T-helper 2 cell (primary cell): ENCODE measurements at regions not wholly inside any gene's neighbourhood (a gene's known extent, or its start where the extent isn't known, plus 50 kb on each side); places are given as distances from the start of the nearest gene placed in this dataset.
"Not testable (repeated sequence)": the region's sequence is repeated elsewhere in the genome, so short reads cannot be mapped to it uniquely, and the experiment has no call there.

ENCODE experiments used
- DNase-seq, 5 experiments: peaks; one replicate each; pipeline versions ENCODE4 v3.0.0 to v3.0.0-alpha.2; 2012 to 2022

DNA sequence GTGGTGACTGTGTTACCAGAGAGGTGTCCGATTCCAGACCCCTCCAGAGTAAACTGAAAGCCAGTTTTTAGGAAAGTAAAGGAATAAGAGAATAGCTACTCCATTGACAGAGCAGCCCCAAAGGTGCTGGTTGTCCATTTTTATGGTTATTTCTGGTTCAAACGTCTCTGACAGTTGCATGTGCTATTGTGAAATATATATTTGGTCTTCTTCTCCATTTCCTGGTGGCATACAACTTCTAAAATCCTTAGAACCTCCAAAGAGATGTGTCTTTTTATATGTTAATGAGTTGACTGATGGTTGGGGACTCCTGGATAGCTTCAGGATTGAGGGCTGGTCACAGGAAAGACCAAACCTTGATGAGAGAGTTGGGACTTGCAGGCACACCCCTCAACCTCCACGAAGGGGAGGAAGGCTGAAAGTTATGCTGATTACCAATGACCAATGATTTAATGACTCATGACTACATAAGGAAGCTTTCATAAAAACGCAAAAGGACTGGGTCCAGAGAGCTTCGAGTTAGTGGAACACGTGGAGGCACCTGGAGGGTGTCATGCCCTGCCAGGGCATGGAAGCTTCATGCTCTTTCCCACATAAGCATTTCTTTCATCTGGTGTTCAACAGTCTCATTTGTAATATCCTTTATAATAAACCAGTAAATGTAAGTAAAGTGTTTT, 100.7 kb downstream of the SLC16A1 start:
- DNase-seq = no peak

DNA sequence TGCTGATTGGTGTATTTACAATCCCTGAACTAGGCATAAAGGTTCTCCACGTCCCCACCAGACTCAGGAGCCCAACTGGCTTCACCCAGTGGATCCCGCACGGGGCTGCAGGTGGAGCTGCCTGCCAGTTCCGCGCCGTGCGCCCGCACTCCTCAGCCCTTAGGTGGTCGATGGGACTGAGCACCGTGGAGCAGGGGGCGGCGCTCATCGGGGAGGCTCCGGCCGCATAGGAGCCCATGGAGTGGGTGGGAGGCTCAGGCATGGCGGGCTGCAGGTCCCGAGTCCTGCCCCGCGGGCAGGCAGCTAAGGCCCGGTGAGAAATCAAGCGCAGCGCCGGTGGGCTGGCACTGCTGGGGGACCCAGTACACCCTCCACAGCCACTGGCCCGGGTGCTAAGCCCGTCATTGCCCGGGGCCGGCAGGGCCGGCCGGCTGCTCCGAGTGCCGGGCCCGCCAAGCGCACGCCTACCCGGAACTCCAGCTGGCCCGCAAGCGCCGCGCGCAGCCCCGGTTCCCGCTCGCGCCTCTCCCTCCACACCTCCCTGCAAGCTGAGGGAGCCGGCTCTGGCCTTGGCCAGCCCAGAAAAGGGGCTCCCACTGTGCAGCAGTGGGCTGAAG, 101.5 kb downstream of the SLC16A1 start:
- DNase-seq = not testable (repeated sequence)

DNA sequence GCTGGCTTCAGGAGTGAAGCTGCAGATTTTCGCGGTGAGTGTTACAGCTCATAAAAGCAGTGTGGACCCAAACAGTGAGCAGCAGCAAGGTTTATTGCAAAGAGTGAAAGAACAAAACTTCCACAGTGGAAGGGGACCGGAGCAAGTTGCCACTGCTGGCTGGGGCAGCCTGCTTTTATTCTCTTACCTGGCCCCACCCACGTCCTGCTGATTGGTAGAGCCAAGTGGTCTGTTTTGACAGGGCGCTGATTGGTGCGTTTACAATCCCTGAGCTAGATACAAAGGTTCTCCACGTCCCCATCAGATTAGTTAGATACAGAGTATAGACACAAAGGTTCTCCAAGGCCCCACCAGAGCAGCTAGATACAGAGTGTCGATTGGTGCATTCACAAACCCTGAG, 102.1 kb downstream of the SLC16A1 start:
- not testable (repeated sequence) for DNase-seq

DNA sequence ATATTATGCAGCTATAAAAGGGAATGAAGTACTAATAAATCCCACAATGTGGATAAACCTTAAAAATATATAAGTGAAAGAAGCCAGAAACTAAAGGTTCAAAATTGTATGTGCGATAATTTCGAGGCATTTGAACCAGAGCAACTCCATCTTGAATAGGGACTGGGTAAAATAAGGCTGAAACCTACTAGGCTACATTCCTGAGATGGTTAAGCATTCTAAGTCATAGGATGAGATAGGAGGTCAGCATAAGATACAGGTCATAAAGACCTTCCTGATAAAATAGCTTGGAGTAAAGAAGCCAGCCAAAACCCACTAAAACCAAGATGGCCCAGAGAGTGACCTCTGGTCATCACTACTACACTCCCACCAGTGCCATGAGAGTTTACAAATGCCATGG, 103.1 kb downstream of the SLC16A1 start:
- DNase-seq = no peak

DNA sequence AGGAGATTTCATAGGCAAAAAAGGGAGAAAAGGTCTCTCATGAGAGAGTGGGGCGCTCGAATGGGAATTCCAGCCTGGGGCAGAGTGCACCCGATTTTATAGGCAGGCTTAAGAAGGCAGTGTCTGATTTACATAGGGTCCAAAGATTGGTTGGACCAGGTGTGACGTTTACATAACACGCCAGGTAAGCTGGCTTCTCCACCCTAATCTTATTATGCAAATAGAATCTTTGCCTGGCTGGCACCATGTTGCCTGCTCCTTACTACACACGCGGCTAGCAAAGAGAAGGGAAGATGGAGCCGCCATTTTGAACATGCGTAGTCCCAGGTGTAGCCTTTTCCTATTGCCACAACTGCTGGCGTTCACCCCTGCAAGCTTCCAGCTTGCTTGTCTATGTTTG, 103.7 kb downstream of the SLC16A1 start:
- DNase-seq = no peak

DNA sequence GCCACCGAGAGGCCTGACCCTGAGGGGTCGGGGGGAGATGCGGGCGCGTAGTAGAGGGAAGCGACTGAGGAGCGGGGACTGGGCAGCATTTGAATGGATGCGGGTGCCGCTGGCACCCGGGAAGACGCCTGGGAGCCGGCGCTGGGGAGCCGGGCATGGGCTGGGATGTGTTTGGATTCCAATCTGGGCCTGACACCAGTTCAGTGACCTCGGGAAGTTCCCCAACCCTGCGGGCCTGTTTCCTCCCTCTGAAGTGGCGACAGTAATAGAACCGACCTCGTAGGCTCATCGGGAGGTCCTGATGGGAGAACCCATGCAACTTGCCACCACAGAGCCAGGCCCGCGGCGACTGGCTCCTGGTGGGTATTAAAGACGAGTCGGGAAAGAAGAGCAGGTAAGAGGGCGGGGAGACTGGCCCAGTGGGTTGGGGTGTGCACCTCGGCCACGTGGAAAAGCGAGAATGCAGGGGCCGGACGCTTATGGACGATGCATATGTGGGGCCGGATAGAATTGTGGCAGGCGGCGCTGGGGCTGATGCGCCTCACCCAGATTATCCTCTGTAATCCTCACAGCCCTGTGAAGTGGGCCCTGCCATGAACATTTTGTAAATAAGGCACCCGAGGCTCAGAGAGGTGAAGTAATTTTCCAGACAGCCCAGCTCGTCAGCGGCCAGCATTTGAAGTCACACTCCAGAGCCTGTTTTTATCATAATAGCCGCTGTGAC, 105.8 kb downstream of the SLC16A1 start:
- no peak for DNase-seq

DNA sequence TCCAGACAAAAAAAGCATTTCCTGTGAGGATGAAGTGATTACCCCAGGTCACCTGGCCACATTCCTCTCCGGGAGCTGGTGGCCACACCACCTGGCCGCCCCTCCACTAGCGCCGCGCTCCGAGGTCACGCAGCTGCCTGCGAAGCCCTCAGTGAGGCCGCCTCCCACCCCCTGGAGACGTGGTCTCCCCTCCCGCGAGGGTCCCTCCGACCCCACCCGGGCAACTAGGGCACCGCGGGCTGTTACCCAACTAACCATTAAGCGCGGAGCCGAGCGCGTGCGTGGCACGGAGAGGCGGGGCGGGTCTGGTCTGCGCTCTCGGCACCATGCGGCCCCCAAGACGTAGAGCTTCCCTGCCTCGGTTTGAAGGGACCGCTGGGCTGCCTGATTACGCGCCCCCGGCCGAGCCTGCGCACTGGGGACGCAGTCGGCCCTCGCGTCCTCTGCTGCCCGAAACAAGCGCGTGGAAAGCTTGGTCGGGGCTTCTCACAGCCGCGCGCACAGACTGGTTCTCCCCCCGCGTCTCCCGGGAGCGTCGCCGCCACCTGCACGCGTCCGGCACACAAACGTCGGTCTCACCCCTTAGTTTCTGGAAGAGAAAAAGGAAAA, 106.5 kb downstream of the SLC16A1 start:
- peak in 1 of 5 experiments; percentile 9 for DNase-seq

DNA sequence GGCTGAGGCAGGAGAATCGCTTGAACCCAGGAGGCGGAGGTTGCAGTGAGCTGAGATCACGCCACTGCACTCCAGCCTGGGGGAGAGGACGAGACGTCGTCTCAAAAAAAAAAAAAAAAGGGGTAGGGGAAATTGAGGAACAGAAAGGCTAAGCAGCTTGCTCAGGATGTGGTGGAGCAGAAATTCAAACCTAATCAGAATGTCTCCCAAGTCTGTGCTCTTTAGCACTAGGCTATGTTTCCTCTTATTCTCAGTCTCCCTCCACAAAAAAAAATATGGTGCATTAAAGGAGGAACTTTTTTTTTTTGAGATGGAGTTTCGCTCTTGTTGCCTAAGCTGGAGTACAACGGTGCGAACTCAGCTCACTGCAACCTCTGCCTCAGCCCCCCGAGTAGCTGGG, 114.2 kb downstream of the SLC16A1 start:
- no peak for DNase-seq

DNA sequence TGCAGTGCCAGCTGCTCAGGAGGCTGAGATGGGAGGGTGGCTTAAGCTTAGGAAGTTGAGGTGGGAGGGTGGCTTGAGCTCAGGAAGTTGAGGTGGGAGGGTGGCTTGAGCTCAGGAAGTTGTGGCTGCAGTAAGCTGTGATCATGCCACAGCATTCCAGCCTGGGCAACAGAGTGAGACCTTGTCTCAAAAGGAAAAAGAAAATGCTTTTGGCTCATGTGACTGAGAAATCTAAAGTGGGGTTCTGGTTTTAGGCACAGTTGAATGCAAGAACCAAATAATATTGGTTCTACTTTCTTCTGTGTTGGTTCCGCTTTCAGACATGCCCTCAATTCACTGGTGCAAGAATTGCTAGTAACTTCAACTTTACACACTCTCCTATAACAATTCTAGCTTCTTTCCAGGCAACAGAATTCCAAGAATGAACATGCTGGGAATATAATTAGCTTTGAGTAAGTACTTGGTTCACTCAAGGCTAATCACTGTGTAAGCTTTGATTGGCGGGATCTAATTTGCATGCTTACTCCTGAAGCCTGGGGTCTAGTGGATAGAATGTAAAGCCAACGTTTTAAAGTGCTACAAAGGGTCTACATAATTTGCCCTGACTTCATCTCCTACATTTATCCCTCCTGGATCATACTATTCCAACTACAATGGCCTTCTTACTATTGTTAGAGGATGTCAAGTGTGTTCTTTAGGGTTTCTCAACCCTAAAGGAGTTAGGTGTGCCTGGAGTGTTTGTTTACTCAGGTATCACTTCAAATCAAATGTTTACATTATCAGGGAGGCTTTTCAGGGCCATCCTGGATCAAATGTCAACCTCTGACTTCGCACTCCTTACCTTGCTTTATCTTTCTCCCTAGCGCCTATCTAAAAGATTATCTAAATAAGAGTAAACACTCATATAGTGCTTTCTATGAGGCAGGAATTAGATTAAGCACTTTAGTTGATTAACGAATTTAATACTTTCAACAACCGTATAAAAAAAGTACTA, 115.1 kb downstream of the SLC16A1 start:
- peak in 2 of 5 experiments; percentile 23 to 24 for DNase-seq

DNA sequence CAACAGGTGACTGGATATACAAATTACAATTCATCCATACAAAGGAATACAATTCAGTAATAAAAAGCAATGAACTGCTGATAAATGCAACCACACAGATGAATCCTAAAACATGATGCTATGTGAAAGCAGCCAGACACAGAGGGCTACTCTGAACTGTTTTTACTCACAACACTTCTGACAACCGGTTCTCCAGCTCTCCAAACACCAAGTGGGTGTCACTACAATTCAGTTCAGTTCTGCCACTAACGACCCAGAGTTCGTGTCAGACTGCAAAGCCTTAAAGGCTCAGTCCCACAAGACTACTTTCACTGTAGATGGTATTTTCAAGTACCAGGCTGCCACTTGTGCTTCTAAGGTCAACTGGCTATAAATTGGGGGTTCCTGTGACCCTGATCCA, 119.4 kb downstream of the SLC16A1 start:
- DNase-seq = no peak

DNA sequence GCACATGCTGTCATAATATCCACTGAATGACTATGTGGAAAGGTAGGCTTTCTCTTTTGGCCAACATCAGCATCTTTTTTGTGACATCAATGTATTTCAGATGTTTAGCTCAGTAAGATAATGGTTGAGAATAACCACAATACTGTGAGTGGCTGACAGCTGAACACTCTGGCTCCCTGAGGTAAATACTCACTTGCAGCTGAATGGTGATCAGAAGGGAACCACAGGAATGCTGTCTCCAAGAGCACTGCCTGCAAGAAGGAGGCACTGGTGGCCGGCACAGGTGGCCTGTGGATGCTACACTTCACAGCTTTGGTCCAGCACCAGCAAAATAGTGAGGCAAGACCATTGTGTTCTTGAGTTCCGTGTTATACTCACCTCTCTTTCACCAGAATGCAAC, 118.7 kb upstream of the PPM1J start:
- no peak for DNase-seq

DNA sequence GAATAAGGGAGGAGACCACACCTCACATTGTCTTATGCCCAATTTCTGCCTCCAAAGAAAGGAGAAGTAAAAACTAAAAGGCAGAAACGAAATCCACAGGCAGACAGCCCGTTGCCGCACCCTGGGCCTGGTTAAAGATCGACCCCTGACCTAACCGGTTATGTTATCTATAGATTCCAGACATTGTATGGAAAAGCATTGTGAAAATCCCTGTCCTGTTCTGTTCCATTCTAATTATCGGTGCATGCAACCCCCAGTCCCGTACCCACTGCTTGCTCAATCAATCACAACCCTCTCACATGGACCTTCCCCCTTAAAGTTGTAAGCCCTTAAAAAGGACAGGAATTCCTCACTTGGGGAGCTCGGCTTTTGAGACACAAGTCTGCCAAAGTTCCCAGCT, 117.1 kb upstream of the PPM1J start:
- not testable (repeated sequence) for DNase-seq

DNA sequence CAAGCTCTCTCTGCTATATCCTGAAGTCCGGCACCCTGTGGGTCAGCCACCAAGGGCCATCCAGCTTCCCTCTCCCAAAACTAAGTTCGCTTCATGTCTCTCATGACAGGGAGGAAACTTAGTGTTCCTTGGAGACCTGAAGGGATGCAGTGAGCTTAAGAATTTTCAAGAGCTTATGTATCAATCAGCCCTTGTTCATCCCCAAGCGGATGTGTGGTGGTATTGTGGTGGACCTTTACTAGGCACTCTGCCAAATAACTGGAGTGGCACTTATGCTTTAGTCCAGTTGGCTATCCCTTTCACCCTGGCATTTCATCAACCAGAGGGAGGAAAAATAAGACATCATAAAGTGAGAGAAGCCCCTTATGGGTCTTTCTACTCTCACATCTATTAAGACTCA, 114.6 kb upstream of the PPM1J start:
- not testable (repeated sequence) for DNase-seq

DNA sequence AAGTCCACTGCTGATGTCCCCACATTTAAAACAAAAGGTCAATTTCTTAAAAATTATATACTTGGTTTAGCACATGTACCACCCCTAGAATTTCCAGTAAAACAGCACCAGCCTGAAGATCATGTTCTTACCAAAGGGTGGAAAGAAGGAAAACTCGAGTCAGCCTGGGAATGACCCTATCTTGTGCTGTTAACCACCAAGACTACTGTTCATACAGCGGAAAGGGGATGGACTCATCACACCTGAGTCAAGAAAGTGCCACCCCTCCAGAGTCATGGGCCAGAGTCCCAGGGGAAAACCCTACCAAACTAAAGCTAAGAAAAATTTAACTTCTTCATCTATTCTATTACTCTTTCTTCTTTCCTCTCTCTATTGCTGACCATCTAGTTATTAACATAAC, 113.6 kb upstream of the PPM1J start:
- no peak for DNase-seq

DNA sequence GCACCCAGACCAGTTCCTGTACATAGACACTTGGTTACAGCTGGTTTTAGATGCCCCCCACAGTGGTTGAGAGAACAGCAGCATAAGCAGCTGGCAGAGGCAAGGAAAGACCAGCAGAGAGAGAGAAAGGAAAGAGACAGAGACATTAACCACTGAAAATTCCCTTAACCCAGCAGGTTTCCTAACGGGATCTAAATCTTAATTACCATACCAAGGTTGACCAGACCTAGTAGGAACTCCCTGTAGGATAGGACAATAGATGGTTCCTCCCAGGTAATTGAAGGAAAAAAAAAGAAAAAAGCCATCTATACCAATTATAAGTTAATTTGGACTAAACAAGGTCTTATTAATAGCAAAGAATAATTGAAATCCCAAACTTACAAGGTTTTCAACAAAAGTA, 112.3 kb upstream of the PPM1J start:
- DNase-seq = not testable (repeated sequence)

DNA sequence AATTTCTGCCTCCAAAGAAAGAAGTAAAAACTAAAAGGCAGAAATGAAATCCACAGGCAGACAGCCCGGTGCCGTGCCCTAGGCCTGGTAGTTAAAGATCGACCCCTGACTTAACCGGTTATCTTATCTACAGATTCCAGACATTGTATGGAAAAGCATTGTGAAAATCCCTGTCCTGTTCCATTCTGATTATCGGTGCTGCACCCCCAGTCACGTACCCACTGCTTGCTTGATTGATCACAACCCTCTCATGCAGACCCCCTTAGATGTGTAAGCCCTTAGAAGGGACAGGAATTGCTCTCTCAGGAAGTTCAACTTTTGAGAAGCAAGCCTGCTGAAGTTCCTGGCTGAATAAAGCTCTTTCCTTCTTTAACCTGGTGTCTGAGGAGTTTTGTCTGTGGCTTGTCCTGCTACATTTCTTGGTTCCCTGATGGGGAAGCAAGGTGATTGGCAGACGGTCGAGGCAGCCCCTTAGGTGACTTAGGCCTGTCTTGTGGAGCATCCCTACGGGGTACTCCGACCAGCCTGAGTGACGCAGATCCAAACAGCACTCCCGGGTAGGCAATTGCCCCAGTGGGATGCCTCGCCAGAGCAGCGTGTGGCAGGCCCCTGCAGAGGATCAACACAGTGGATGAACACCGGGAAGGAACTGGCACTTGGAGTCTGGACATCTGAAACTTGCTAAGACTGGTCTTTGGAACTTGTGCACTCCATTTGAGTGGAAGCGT, 111.2 kb upstream of the PPM1J start:
- no peak for DNase-seq

DNA sequence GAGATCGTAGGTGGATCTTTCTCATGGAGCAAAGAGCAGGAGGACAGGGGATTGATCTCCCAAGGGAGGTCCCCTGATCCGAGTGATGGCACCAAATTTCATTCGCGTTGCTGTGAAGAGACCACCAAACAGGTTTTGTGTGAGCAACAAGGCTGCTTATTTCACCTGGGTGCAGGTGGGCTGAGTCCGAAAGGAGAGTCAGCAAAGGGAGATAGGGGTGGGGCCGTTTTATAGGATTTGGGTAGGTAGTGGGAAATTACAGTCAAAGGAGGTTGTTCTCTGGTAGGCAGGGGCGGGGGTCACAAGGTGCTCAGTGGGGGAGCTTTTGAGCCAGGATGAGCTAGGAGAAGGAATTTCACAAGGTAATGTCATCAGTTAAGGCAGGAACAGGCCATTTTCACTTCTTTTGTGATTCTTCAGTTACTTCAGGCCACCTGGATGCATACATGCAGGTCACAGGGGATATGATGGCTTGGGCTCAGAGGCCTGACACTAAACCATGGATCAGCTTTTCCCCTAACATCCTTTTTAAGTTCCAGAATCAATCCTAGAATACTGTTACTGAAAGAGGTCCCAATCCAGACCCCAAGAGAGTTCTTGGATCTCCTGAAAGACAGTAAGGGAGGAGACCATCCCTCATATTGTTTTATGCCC, 110.6 kb upstream of the PPM1J start:
- DNase-seq = not testable (repeated sequence)

DNA sequence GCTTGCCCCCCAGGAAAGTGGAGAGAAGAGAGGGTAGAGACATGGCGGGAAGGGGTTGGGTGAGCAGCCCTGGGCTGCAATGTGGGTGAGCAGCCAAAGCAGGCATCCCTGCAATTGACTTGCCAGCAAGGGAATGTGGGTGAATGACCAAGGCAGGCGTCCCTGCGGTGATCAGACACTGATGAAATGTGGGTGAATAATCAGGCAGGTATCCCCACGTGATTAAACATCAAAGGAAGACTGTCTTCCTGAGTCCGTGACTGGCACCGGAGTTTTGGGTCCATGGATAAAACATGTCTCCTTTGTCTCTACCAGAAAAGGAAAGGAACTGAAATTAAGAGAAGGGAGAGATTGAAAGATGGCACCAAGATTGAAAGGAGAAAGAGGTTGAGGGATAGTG, 109.9 kb upstream of the PPM1J start:
- DNase-seq = not testable (repeated sequence)

DNA sequence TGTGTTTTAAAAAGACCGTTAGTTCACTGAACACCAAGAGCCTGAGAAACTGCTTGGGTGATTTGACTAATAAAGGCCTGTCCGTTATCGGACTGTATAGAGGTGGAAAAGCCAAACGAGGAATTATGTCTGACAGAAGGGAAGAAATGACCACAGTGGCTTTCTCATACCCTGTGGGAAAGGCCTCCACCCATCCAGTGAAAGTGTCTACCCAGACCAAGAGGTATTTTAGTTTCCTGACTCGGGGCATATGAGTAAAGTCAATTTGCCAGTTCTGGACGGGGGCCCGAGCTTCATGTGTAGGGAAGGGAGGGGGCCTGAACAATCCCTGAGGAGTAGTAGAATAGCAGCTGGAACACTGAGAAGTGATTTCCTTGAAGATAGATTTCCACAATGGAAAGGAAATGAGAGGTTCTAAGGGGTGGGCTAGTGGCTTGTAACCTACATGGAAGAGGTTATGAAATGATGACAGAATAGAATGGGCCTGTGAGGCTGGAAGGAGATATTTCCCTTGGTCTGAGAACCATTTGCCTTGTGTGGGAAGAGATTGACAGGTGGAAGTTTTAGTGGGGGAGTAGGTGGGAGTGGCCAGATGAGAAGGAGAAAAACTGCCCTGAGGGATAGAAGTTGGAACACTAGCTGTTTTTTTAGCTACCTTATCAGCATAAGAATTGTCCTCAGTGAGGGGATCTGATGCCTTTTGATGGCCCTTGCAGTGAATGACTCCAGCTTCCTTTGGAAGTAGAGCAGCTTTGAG, 106.4 kb upstream of the PPM1J start:
- not testable (repeated sequence) for DNase-seq

DNA sequence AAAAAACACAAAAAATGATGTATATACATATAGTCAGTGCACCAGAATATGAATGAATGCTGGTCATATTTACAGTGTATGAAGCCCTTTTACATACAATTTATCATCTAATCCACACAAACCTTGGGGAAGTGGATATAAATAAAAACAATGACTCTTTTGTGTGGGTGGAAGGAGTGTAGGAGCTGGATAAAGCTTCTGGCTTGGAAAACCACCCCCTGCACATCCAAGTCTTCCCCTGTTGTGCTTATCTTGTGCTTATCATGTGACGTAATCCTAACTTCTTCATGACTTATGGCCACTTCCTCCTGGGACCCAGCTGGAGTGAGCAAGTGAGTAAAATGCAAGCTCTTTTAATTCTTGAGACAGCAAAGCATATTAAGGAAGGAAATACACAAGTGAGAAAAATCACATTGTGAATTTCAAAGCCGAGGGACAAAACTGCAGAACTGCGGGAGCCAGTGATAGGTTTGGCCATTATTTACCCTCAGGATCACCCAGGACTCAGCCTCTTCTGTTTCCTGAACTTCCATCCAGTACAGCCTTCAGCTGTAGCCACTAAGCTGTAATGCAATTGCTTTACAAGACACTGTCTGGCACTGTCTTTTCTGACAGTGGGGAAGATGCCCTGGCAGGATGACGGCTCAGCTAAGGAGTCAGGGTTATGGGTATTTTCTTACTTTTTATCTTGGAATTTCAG, 104.0 kb upstream of the PPM1J start:
- no peak for DNase-seq
